ENCODE measurements at regions not wholly inside any gene's neighbourhood (a gene's known extent, or its start where the extent isn't known, plus 50 kb on each side); places are given as distances from the start of the nearest gene placed in this dataset.

GRCh38 chr11:128407962-128408361 is 179.4 kb downstream of the ETS1 start:
- Mint-ChIP-seq H3K36me3 (ENCODE audit: low read depth, unreplicated experiment) (no peaks in the 10 kb centered on the region), H3K27ac (ENCODE audit: unreplicated experiment) (no peak overlapping the region), H3K4me3 (ENCODE audit: unreplicated experiment) (no peak overlapping the region), H3K9me3 (ENCODE audit: unreplicated experiment) (no peaks in the 10 kb centered on the region), H3K4me1 (ENCODE audit: unreplicated experiment) (peaks cover 6% of the 10 kb centered on the region), H3K27me3 (ENCODE audit: unreplicated experiment) (peaks cover 1% of the 10 kb centered on the region)
- no peak for TF ChIP-seq CTCF (IDR thresholded peaks at IDR 0.05; ENCODE audit: unreplicated experiment)
- no peak for DNase-seq (ENCODE audit: low spot score)

- Mint-ChIP-seq H3K4me3 (ENCODE audit: unreplicated experiment) (no peak overlapping the region), H3K4me1 (ENCODE audit: unreplicated experiment) (no peaks in the 10 kb centered on the region), H3K27me3 (ENCODE audit: unreplicated experiment) (peaks cover 1% of the 10 kb centered on the region), H3K36me3 (ENCODE audit: low read depth, unreplicated experiment) (no peaks in the 10 kb centered on the region), H3K27ac (ENCODE audit: unreplicated experiment) (no peak overlapping the region), H3K9me3 (ENCODE audit: unreplicated experiment) (no peaks in the 10 kb centered on the region)
- no peak for DNase-seq (ENCODE audit: low spot score)
- TF ChIP-seq CTCF (IDR thresholded peaks at IDR 0.05; ENCODE audit: unreplicated experiment): no peak
These were observed 181.4 kb downstream of the ETS1 start for GRCh38 chr11:128405714-128406662.

GRCh38 chr11:128405112-128405511 is 182.2 kb downstream of the ETS1 start:
- Mint-ChIP-seq H3K36me3 (ENCODE audit: low read depth, unreplicated experiment) (no peaks in the 10 kb centered on the region), H3K27ac (ENCODE audit: unreplicated experiment) (no peak overlapping the region), H3K4me3 (ENCODE audit: unreplicated experiment) (no peak overlapping the region), H3K27me3 (ENCODE audit: unreplicated experiment) (peaks cover under 1% of the 10 kb centered on the region), H3K4me1 (ENCODE audit: unreplicated experiment) (no peaks in the 10 kb centered on the region), H3K9me3 (ENCODE audit: unreplicated experiment) (no peaks in the 10 kb centered on the region)
- no peak for DNase-seq (ENCODE audit: low spot score)
- no peak for TF ChIP-seq CTCF (IDR thresholded peaks at IDR 0.05; ENCODE audit: unreplicated experiment)

- H3K27ac Mint-ChIP-seq (ENCODE audit: unreplicated experiment): no peak overlapping the region
- H3K9me3 Mint-ChIP-seq (ENCODE audit: unreplicated experiment): no peaks in the 10 kb centered on the region
- TF ChIP-seq CTCF (IDR thresholded peaks at IDR 0.05; ENCODE audit: unreplicated experiment): no peak
- H3K4me1 Mint-ChIP-seq (ENCODE audit: unreplicated experiment): no peaks in the 10 kb centered on the region
- no peaks in the 10 kb centered on the region for H3K36me3 Mint-ChIP-seq (ENCODE audit: low read depth, unreplicated experiment)
- H3K27me3 Mint-ChIP-seq (ENCODE audit: unreplicated experiment): no peaks in the 10 kb centered on the region
- H3K4me3 Mint-ChIP-seq (ENCODE audit: unreplicated experiment): no peak overlapping the region
- no peak for DNase-seq (ENCODE audit: low spot score)
These were observed 182.9 kb downstream of the ETS1 start for GRCh38 chr11:128404437-128404836.
